ENCODE measurements at regions not wholly inside any gene's neighbourhood (a gene's known extent, or its start where the extent isn't known, plus 50 kb on each side); places are given as distances from the start of the nearest gene placed in this dataset.

DNA sequence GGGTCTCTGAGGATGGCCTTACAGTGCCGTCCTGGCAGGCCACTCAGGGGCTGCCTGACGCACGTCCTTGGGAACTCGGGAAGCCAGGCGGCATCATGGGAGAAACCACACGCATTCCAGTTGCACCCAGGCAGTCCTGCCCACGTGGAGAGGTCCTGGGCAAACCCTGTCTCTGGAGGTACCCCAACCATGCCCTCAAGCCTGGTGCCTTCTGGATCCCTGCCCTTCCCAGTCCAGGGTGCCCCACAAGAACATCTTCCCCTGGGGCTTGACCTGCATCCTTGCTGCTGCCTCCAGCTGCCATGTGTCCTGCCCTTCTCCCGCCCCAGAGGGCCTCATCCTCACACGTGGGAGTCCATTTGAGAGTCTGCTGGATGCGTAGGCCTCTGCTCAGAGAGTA is 200.3 kb upstream of the PPP2R2D start:
- TF ChIP-seq CTCF (IDR thresholded peaks at IDR 0.05), result no peak
- no peak for TF ChIP-seq EP300 (IDR thresholded peaks at IDR 0.05)
